Calu3 (cell line): ENCODE measurements at regions not wholly inside any gene's neighbourhood (a gene's known extent, or its start where the extent isn't known, plus 50 kb on each side); places are given as distances from the start of the nearest gene placed in this dataset.

ENCODE experiments used
- BruUV-seq: library from RNA; stranded (reverse); fragments of 400-500 nt; replicated peaks from 2 replicates; lab custom pipeline; 2021; lab: Mats Ljungman, UMichigan
- CTCF ChIA-PET: fragments of 300-600 bp; sonication (Branson Sonifier 250); formaldehyde crosslinking; loops from one replicate; lab custom pipeline; 2022; ENCODE audit warnings: antibody characterized with exemption; lab: Charles Lee
- DNase-seq: peaks from one replicate; pipeline ENCODE4 v3.0.0; 2022
- H3K27ac Mint-ChIP-seq: one replicate; pipeline ENCODE4 v1.8.0; 2022; ENCODE audit warnings: mixed read lengths; ENCODE audit not compliant: unreplicated experiment
- H3K27me3 Mint-ChIP-seq: one replicate; pipeline ENCODE4 v1.8.0; 2022; ENCODE audit warnings: mixed read lengths; ENCODE audit not compliant: unreplicated experiment
- H3K36me3 Mint-ChIP-seq: one replicate; pipeline ENCODE4 v1.8.0; 2022; ENCODE audit warnings: mild to moderate bottlenecking, moderate library complexity, mixed read lengths; ENCODE audit not compliant: insufficient read depth, unreplicated experiment
- H3K4me1 Mint-ChIP-seq: one replicate; pipeline ENCODE4 v1.8.0; 2022; ENCODE audit warnings: mild to moderate bottlenecking, low read depth, mixed read lengths; ENCODE audit not compliant: unreplicated experiment
- H3K4me3 Mint-ChIP-seq: one replicate; pipeline ENCODE4 v1.8.0; 2022; ENCODE audit warnings: mild to moderate bottlenecking, low read depth, moderate library complexity, mixed read lengths; ENCODE audit not compliant: unreplicated experiment
- H3K9me3 Mint-ChIP-seq: one replicate; pipeline ENCODE4 v1.8.0; 2022; ENCODE audit warnings: low read depth, mixed read lengths; ENCODE audit not compliant: unreplicated experiment
- CTCF ChIP-seq: fragments of 200-600 bp; IDR thresholded peaks from one replicate; pipeline ENCODE4 v1.8.0; 2022; ENCODE audit warnings: antibody characterized with exemption; ENCODE audit not compliant: unreplicated experiment
- intact Hi-C: fragments of 100-400 bp; cut with micrococcal nuclease; formaldehyde crosslinking; loops from one replicate; pipeline ENCODE4 v1.10.0; 2022; ENCODE audit not compliant: unreplicated experiment

- H3K36me3 Mint-ChIP-seq = no peaks in the 10 kb centered on the region
- peaks cover 6% of the 10 kb centered on the region for H3K4me1 Mint-ChIP-seq
- CTCF ChIA-PET = interaction anchor here (0.7 to 1.3 kb wide), 2 partner anchors 10 to 584 kb away, joined by 5 to 8 read pairs; no protein-coding TSS in a partner anchor
- TF ChIP-seq CTCF = no peak
- intact Hi-C loops = no loop called here
- H3K27me3 Mint-ChIP-seq = no peaks in the 10 kb centered on the region
- H3K9me3 Mint-ChIP-seq = no peaks in the 10 kb centered on the region
- no TSS peak for BruUV-seq
- H3K4me3 Mint-ChIP-seq = no peak overlapping the region
- DNase-seq = no peak
- no peak overlapping the region for H3K27ac Mint-ChIP-seq
These were observed 199.4 kb upstream of the NUDT4 start for GRCh38 chr12:93178154-93178878.

- BruUV-seq = no TSS peak
- no peak for DNase-seq
- intact Hi-C loops = no loop called here
- Mint-ChIP-seq H3K9me3 (no peaks in the 10 kb centered on the region), H3K27ac (no peak overlapping the region), H3K4me3 (no peak overlapping the region), H3K36me3 (no peaks in the 10 kb centered on the region), H3K27me3 (no peaks in the 10 kb centered on the region), H3K4me1 (peaks cover 6% of the 10 kb centered on the region)
- TF ChIP-seq CTCF = no peak
- CTCF ChIA-PET = interaction anchor here (0.5 kb wide), 1 partner anchor 185 kb away, joined by 3 read pairs; no protein-coding TSS in a partner anchor
These were observed 197.9 kb upstream of the NUDT4 start for GRCh38 chr12:93179792-93180191.

- H3K27ac Mint-ChIP-seq = no peak overlapping the region
- no peaks in the 10 kb centered on the region for H3K27me3 Mint-ChIP-seq
- intact Hi-C loops = no loop called here
- CTCF ChIA-PET = interaction anchor here (0.5 kb wide), 1 partner anchor 307 kb away, joined by 6 read pairs; no protein-coding TSS in a partner anchor
- peaks cover 6% of the 10 kb centered on the region for H3K4me1 Mint-ChIP-seq
- no peaks in the 10 kb centered on the region for H3K36me3 Mint-ChIP-seq
- no peak for TF ChIP-seq CTCF
- DNase-seq = no peak
- no peak overlapping the region for H3K4me3 Mint-ChIP-seq
- H3K9me3 Mint-ChIP-seq = no peaks in the 10 kb centered on the region
- BruUV-seq = no TSS peak
These were observed 197.2 kb upstream of the NUDT4 start for GRCh38 chr12:93180566-93180965.

- no TSS peak for BruUV-seq
- H3K4me1 Mint-ChIP-seq = peaks cover 6% of the 10 kb centered on the region
- no peaks in the 10 kb centered on the region for H3K27me3 Mint-ChIP-seq
These were observed 196.2 kb upstream of the NUDT4 start for GRCh38 chr12:93181409-93181965.

More at GRCh38 chr12:93181409-93181965, 196.2 kb upstream of the NUDT4 start:
- CTCF ChIA-PET = no interaction called here
- TF ChIP-seq CTCF = no peak
- no peak overlapping the region for H3K4me3 Mint-ChIP-seq
- no peak overlapping the region for H3K27ac Mint-ChIP-seq
- no peaks in the 10 kb centered on the region for H3K36me3 Mint-ChIP-seq
- intact Hi-C loops = no loop called here
- no peak for DNase-seq
- no peaks in the 10 kb centered on the region for H3K9me3 Mint-ChIP-seq
